Lung (tissue), 11 donors: ENCODE measurements at regions not wholly inside any gene's neighbourhood (a gene's known extent, or its start where the extent isn't known, plus 50 kb on each side); places are given as distances from the start of the nearest gene placed in this dataset.

ENCODE experiments used
- ATAC-seq: fragments of 200-7000 bp; cut with Tn5 transposase; one replicate; pipeline ENCODE4 v1.9.1; 2020; ENCODE audit warnings: moderate number of reproducible peaks; ENCODE audit not compliant: insufficient read depth, low FRiP score
- DNase-seq, 3 donors: peaks; one replicate each; pipeline ENCODE4 v3.0.0-alpha.2; 2013 to 2017
- H3K27ac ChIP-seq, 2 donors: one replicate each; pipeline ENCODE4 v1.5.1; 2013; ENCODE audit warnings: mild to moderate bottlenecking in 2 of 2, moderate library complexity in 2 of 2, control low read depth in 1 of 2, inconsistent platforms in 1 of 2, low read depth in 1 of 2, low read length in 1 of 2
- H3K27me3 ChIP-seq, 3 donors: one replicate each; pipeline ENCODE4 v1.5.1; 2013; ENCODE audit warnings: low read length in 2 of 3; ENCODE audit not compliant: control insufficient read depth in 3 of 3, insufficient read depth in 3 of 3
- H3K36me3 ChIP-seq, 4 donors: one replicate each; pipeline ENCODE4 v1.5.1; 2013; ENCODE audit warnings: low read length in 4 of 4, mild to moderate bottlenecking in 1 of 4, moderate library complexity in 1 of 4; ENCODE audit not compliant: control insufficient read depth in 4 of 4, insufficient read depth in 4 of 4
- H3K4me1 ChIP-seq, 5 donors: one replicate each; pipeline ENCODE4 v1.5.1; 2013; ENCODE audit warnings: low read length in 5 of 5, mild to moderate bottlenecking in 2 of 5, moderate library complexity in 1 of 5; ENCODE audit not compliant: control insufficient read depth in 5 of 5, insufficient read depth in 5 of 5
- H3K4me3 ChIP-seq: one replicate; pipeline ENCODE4 v1.5.1; 2013; ENCODE audit warnings: mild to moderate bottlenecking, control low read depth, moderate library complexity
- H3K9ac ChIP-seq, 2 donors: one replicate each; pipeline ENCODE4 v1.5.1; 2013; ENCODE audit warnings: low read length in 2 of 2, control low read depth in 1 of 2; ENCODE audit not compliant: insufficient read depth in 1 of 2
- H3K9me3 ChIP-seq, 4 donors: one replicate each; pipeline ENCODE4 v1.5.1; 2013; ENCODE audit warnings: low read length in 3 of 4, mild to moderate bottlenecking in 1 of 4, moderate library complexity in 1 of 4; ENCODE audit not compliant: control insufficient read depth in 4 of 4, insufficient read depth in 3 of 4
- WGBS, 2 donors: extraction: QIAGEN DNeasy Blood & Tissue Kit; methylation state at CpG; one replicate each; pipeline ENCODE4 v1.1.7; 2013; 5-methylcytosine and 5-hydroxymethylcytosine counted together
- TF ChIP-seq, protein P1 (sequence below): IDR thresholded peaks from 2 replicates; pipeline ENCODE4 v1.5.1; 2012; ENCODE audit warnings: mild to moderate bottlenecking; ENCODE audit errors: control extremely low read depth, extremely low read depth
- donor health status: control.
- donor health status: control.
- donor health status: Bipolar disorder and iron deficiency.
- donor health status: healthy.
- donor health status: DM: yes; HTN: yes; CAD: no.

GRCh38 chr1:213675043-213675442, 312.7 kb upstream of the PROX1 start:
- H3K36me3 ChIP-seq, result no peaks in the 10 kb centered on the region
- ATAC-seq (no peak), DNase-seq (no peak)
- H3K4me1 ChIP-seq, result no peaks in the 10 kb centered on the region
- 80 to 93% methylated on average over 1 of the region's 1 CpG for WGBS, 2 donors
- H3K9ac ChIP-seq, result no peak overlapping the region
- H3K27ac ChIP-seq, result no peak overlapping the region
- H3K27me3 ChIP-seq, result peaks cover 0 to 2% (median 0%) of the 10 kb centered on the region in 3 donors
- TF ChIP-seq, protein P1, sequence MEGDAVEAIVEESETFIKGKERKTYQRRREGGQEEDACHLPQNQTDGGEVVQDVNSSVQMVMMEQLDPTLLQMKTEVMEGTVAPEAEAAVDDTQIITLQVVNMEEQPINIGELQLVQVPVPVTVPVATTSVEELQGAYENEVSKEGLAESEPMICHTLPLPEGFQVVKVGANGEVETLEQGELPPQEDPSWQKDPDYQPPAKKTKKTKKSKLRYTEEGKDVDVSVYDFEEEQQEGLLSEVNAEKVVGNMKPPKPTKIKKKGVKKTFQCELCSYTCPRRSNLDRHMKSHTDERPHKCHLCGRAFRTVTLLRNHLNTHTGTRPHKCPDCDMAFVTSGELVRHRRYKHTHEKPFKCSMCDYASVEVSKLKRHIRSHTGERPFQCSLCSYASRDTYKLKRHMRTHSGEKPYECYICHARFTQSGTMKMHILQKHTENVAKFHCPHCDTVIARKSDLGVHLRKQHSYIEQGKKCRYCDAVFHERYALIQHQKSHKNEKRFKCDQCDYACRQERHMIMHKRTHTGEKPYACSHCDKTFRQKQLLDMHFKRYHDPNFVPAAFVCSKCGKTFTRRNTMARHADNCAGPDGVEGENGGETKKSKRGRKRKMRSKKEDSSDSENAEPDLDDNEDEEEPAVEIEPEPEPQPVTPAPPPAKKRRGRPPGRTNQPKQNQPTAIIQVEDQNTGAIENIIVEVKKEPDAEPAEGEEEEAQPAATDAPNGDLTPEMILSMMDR, result no peak
- H3K4me3 ChIP-seq, result no peak overlapping the region
- peaks cover 0 to 2% (median 0%) of the 10 kb centered on the region in 4 donors for H3K9me3 ChIP-seq

DNA sequence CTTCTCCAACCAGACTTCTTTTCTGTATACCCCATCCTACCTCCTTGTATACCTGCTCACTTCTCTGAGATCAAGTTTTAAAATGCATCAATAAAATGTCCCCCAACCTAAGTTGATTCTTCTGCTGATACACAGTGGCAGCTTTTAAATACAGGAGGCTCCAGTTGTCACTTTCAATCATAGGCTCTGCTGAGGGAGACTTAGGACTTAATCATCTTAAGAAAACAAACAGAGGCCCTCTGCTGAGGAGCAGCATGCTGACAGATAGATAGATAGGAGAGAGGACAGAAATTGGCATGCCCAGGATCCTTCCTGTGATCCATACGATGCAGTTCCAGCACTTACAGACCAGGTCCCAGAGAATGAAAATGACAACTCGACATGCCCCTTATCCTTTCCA, 311.0 kb upstream of the PROX1 start:
- Histone ChIP-seq H3K36me3 (no peaks in the 10 kb centered on the region), H3K4me3 (no peak overlapping the region), H3K27me3 (peaks cover 0 to 2% (median 0%) of the 10 kb centered on the region in 3 donors), H3K4me1 (no peaks in the 10 kb centered on the region), H3K9me3 (no peaks in the 10 kb centered on the region), H3K9ac (no peak overlapping the region), H3K27ac (no peak overlapping the region)
- ATAC-seq (no peak), DNase-seq (no peak)
- TF ChIP-seq, protein P1, result no peak
- 68 to 71% methylated on average over 2 of the region's 2 CpGs for WGBS, 2 donors

GRCh38 chr1:213678348-213678747, 309.4 kb upstream of the PROX1 start:
- no peaks in the 10 kb centered on the region for H3K36me3 ChIP-seq
- DNase-seq (no peak), ATAC-seq (no peak)
- H3K27me3 ChIP-seq, result peaks cover 0 to 2% (median 0%) of the 10 kb centered on the region in 3 donors
- TF ChIP-seq, protein P1, result no peak
- H3K4me1 ChIP-seq, result no peaks in the 10 kb centered on the region
- no peaks in the 10 kb centered on the region for H3K9me3 ChIP-seq
- H3K27ac ChIP-seq, result no peak overlapping the region
- H3K4me3 ChIP-seq, result no peak overlapping the region
- no peak overlapping the region for H3K9ac ChIP-seq

DNA sequence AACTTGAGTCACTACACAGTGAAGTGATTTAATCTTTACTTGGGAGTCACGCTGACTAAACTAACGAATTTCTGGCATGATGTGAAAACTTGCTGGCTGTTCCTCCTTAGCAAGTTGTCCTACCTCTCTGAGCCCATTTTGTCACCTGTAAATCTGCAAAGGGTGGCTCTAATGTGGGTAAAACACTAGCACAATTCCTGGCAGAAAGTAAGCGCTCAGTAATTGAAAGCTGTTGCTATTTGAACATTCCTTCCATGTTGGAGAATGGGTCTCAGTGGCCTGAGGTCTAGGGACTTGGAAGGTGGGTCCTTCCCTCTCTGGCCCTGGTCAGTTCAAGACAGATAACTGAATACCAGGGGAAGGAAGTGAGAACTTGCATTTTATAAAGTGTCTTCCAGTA, 309.0 kb upstream of the PROX1 start:
- Histone ChIP-seq H3K4me3 (no peak overlapping the region), H3K4me1 (no peaks in the 10 kb centered on the region), H3K27me3 (peaks cover 0 to 2% (median 0%) of the 10 kb centered on the region in 3 donors), H3K36me3 (no peaks in the 10 kb centered on the region), H3K27ac (no peak overlapping the region), H3K9me3 (no peaks in the 10 kb centered on the region), H3K9ac (no peak overlapping the region)
- WGBS, 2 donors, result 80 to 92% methylated on average over 3 of the region's 3 CpGs
- ATAC-seq, result no peak
- TF ChIP-seq, protein P1, result no peak
- DNase-seq, result no peak
